Frontal cortex (tissue), 3 donors: ENCODE measurements at regions not wholly inside any gene's neighbourhood (a gene's known extent, or its start where the extent isn't known, plus 50 kb on each side); places are given as distances from the start of the nearest gene placed in this dataset.
A peak's percentile ranks its signal among the peaks of the same experiment; 100 is the strongest.
"Not testable (repeated sequence)": the region's sequence is repeated elsewhere in the genome, so short reads cannot be mapped to it uniquely, and the experiment has no call there.

Experiments
- DNase-seq, 2 donors: peaks; one replicate each; pipeline ENCODE4 v3.0.0; 2012; ENCODE audit warnings: low spot score in 2 of 2
- FAIRE-seq: peaks from 2 replicates; lab custom pipeline; 2012; peaks lifted over from hg19 to GRCh38; lab: Jason Lieb, UNC
- donor health status: control.
- donor health status: control.
- donor health status: control.

GRCh38 chr4:187739771-187740170 lies 255.8 kb upstream of the ZFP42 start:
- FAIRE-seq: no peak

GRCh38 chr4:187744911-187745310 lies 250.7 kb upstream of the ZFP42 start:
- FAIRE-seq (no peak), DNase-seq (no peak)

More at GRCh38 chr4:187739771-187740170, 255.8 kb upstream of the ZFP42 start:
- no peak for DNase-seq

- FAIRE-seq, DNase-seq: not testable (repeated sequence)
Observed at GRCh38 chr4:187750652-187751051, 244.9 kb upstream of the ZFP42 start.

- no peak for FAIRE-seq
- DNase-seq: no peak
Observed at GRCh38 chr4:187767158-187767557, 228.4 kb upstream of the ZFP42 start.

GRCh38 chr4:187767687-187768086 lies 227.9 kb upstream of the ZFP42 start:
- DNase-seq: no peak
- FAIRE-seq: no peak

GRCh38 chr4:187770345-187770744 lies 225.2 kb upstream of the ZFP42 start:
- FAIRE-seq: no peak
- no peak for DNase-seq

- FAIRE-seq (no peak), DNase-seq (no peak)
Observed at GRCh38 chr4:187777954-187778353, 217.6 kb upstream of the ZFP42 start.

- FAIRE-seq (no peak), DNase-seq (no peak)
Observed at GRCh38 chr4:187780070-187780469, 215.5 kb upstream of the ZFP42 start.

- DNase-seq (no peak), FAIRE-seq (no peak)
Observed at GRCh38 chr4:187782286-187782824, 213.2 kb upstream of the ZFP42 start.

GRCh38 chr4:187786190-187786589 lies 209.4 kb upstream of the ZFP42 start:
- DNase-seq (no peak), FAIRE-seq (peak; percentile 90)

- no peak for DNase-seq
- no peak for FAIRE-seq
Observed at GRCh38 chr4:187789078-187789477, 206.5 kb upstream of the ZFP42 start.

GRCh38 chr4:187795737-187796136 lies 199.8 kb upstream of the ZFP42 start:
- DNase-seq (no peak), FAIRE-seq (no peak)

GRCh38 chr4:187798385-187798784 lies 197.2 kb upstream of the ZFP42 start:
- DNase-seq (no peak), FAIRE-seq (no peak)

- no peak for DNase-seq
- no peak for FAIRE-seq
Observed at GRCh38 chr4:187799735-187800134, 195.8 kb upstream of the ZFP42 start.

- DNase-seq (no peak), FAIRE-seq (no peak)
Observed at GRCh38 chr4:187811591-187811990, 184.0 kb upstream of the ZFP42 start.

GRCh38 chr4:187814737-187815465 lies 180.7 kb upstream of the ZFP42 start:
- FAIRE-seq (no peak), DNase-seq (no peak)

- DNase-seq: no peak
- FAIRE-seq: no peak
Observed at GRCh38 chr4:187826725-187827124, 168.8 kb upstream of the ZFP42 start.

- DNase-seq: no peak
- no peak for FAIRE-seq
Observed at GRCh38 chr4:187827631-187828030, 167.9 kb upstream of the ZFP42 start.

GRCh38 chr4:187839765-187840164 lies 155.8 kb upstream of the ZFP42 start:
- no peak for FAIRE-seq
- no peak for DNase-seq

GRCh38 chr4:187840814-187841213 lies 154.8 kb upstream of the ZFP42 start:
- FAIRE-seq: no peak

GRCh38 chr4:187849556-187850225 lies 145.9 kb upstream of the ZFP42 start:
- no peak for FAIRE-seq
- no peak for DNase-seq

More at GRCh38 chr4:187840814-187841213, 154.8 kb upstream of the ZFP42 start:
- no peak for DNase-seq
